BE2C (cell line): ENCODE measurements at regions not wholly inside any gene's neighbourhood (a gene's known extent, or its start where the extent isn't known, plus 50 kb on each side); places are given as distances from the start of the nearest gene placed in this dataset.

Source experiments
- DNase-seq: peaks from one replicate; pipeline ENCODE4 v3.0.0-alpha.2; 2020
- H3K27me3 ChIP-seq: fragments of 250-450 bp; sonication (Bioruptor Pico); 2 replicates; pipeline ENCODE4 v1.5.1; 2020; ENCODE audit warnings: mild to moderate bottlenecking
- H3K36me3 ChIP-seq: fragments of 250-450 bp; sonication (Bioruptor Pico); 2 replicates; pipeline ENCODE4 v1.5.1; 2020; ENCODE audit warnings: mild to moderate bottlenecking
- H3K4me1 ChIP-seq: fragments of 250-450 bp; sonication (Bioruptor Pico); 2 replicates; pipeline ENCODE4 v1.5.1; 2020
- H3K4me3 ChIP-seq: 2 replicates; pipeline ENCODE4 v1.5.1; 2011; ENCODE audit warnings: low read depth, low read length
- H3K9me3 ChIP-seq: fragments of 250-450 bp; sonication (Bioruptor Pico); 2 replicates; pipeline ENCODE4 v1.5.1; 2020
- CTCF ChIP-seq: IDR thresholded peaks from 2 replicates; pipeline ENCODE4 v1.5.1; 2012; ENCODE audit warnings: mild to moderate bottlenecking, low read depth, low read length

GRCh38 chr1:219419065-219419464, 193.8 kb downstream of the ZC3H11B start:
- no peak for DNase-seq
- Histone ChIP-seq H3K27me3 (no peaks in the 10 kb centered on the region), H3K4me1 (no peaks in the 10 kb centered on the region), H3K4me3 (no peak overlapping the region), H3K9me3 (no peaks in the 10 kb centered on the region), H3K36me3 (no peaks in the 10 kb centered on the region)
- TF ChIP-seq CTCF = no peak

- Histone ChIP-seq H3K9me3 (no peaks in the 10 kb centered on the region), H3K36me3 (no peaks in the 10 kb centered on the region), H3K27me3 (no peaks in the 10 kb centered on the region), H3K4me1 (no peaks in the 10 kb centered on the region), H3K4me3 (no peak overlapping the region)
- no peak for DNase-seq
- TF ChIP-seq CTCF = no peak
Observed at GRCh38 chr1:219417610-219418009, 195.3 kb downstream of the ZC3H11B start.

GRCh38 chr1:219416598-219417238, 196.2 kb downstream of the ZC3H11B start:
- DNase-seq = peak; percentile 70
- H3K36me3 ChIP-seq = no peaks in the 10 kb centered on the region
- no peaks in the 10 kb centered on the region for H3K9me3 ChIP-seq
- H3K4me1 ChIP-seq = no peaks in the 10 kb centered on the region
- TF ChIP-seq CTCF = peak; percentile 91
- H3K27me3 ChIP-seq = no peaks in the 10 kb centered on the region
- no peak overlapping the region for H3K4me3 ChIP-seq

- no peak for DNase-seq
- Histone ChIP-seq H3K36me3 (no peaks in the 10 kb centered on the region), H3K27me3 (no peaks in the 10 kb centered on the region), H3K4me3 (no peak overlapping the region), H3K4me1 (no peaks in the 10 kb centered on the region), H3K9me3 (no peaks in the 10 kb centered on the region)
- TF ChIP-seq CTCF = no peak
Observed at GRCh38 chr1:219415915-219416314, 197.0 kb downstream of the ZC3H11B start.

GRCh38 chr1:219415433-219415832, 197.5 kb downstream of the ZC3H11B start:
- Histone ChIP-seq H3K9me3 (no peaks in the 10 kb centered on the region), H3K27me3 (no peaks in the 10 kb centered on the region), H3K4me1 (no peaks in the 10 kb centered on the region), H3K36me3 (no peaks in the 10 kb centered on the region), H3K4me3 (no peak overlapping the region)
- DNase-seq = no peak
- TF ChIP-seq CTCF = no peak

GRCh38 chr1:219414250-219414649, 198.7 kb downstream of the ZC3H11B start:
- H3K36me3 ChIP-seq = no peaks in the 10 kb centered on the region
- no peak for TF ChIP-seq CTCF
- no peak overlapping the region for H3K4me3 ChIP-seq
- H3K4me1 ChIP-seq = no peaks in the 10 kb centered on the region
- H3K9me3 ChIP-seq = no peaks in the 10 kb centered on the region
- H3K27me3 ChIP-seq = no peaks in the 10 kb centered on the region
- DNase-seq = no peak
